Transverse colon (tissue), 4 donors: ENCODE measurements at regions not wholly inside any gene's neighbourhood (a gene's known extent, or its start where the extent isn't known, plus 50 kb on each side); places are given as distances from the start of the nearest gene placed in this dataset.

ENCODE experiments used
- CTCF ChIP-seq, 5 experiments: fragments of 200-600 bp in 3 of 5; fragments of 450-650 bp in 2 of 5; sonication (generic) in 3 of 5; IDR thresholded peaks; 1 replicate in 2 of 5; 2 replicates in 3 of 5; pipeline ENCODE4 v1.5.1; 2016 to 2017; ENCODE audit warnings: antibody characterized with exemption in 5 of 5, inconsistent platforms in 3 of 5, mild to moderate bottlenecking in 2 of 5, moderate library complexity in 1 of 5
- EP300 ChIP-seq: sonication (generic); formaldehyde crosslinking; IDR thresholded peaks from one replicate; pipeline ENCODE4 v1.6.1; 2017; ENCODE audit warnings: antibody characterized with exemption, low read depth
- POLR2A ChIP-seq: fragments of 450-650 bp; IDR thresholded peaks from one replicate; pipeline ENCODE4 v1.6.1; 2016; ENCODE audit warnings: antibody characterized with exemption, mild to moderate bottlenecking, moderate library complexity
- POLR2AphosphoS5 ChIP-seq, 3 donors: sonication (generic); formaldehyde crosslinking; IDR thresholded peaks; one replicate each; pipeline ENCODE4 v1.6.1; 2016; ENCODE audit warnings: antibody characterized with exemption in 3 of 3

- TF ChIP-seq CTCF (IDR thresholded peaks at IDR 0.05) (no peak), EP300 (no peak), POLR2A (no peak), POLR2AphosphoS5 (IDR thresholded peaks at IDR 0.05) (no peak)
These were observed 50.2 kb upstream of the IVNS1ABP start for GRCh38 chr1:185367218-185367617.
